ENCODE measurements at regions not wholly inside any gene's neighbourhood (a gene's known extent, or its start where the extent isn't known, plus 50 kb on each side); places are given as distances from the start of the nearest gene placed in this dataset.

DNA sequence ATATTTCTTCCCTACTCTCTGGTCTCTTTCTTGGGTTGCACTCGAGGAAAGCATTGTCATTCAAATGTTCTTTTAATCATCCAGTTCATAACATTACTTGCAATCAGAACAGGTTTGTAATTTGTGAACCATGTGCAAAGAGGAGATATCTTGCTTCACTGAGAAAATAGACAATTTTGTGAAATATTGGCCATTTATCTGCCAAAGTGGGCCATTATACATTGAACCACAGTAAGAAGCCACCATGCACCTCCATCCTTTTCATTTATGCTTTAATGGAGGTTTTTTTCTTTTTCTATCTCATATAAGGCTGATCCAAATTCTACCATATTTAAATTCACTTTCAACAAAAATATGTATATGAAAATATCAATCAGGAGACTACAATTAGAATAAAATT, 335.3 kb upstream of the AADAT start:
- H3K4me1 Mint-ChIP-seq: peaks cover 20% of the 10 kb centered on the region

GRCh38 chr4:170423137-170423536, 333.4 kb upstream of the AADAT start:
- peaks cover 6% of the 10 kb centered on the region for H3K9me3 Mint-ChIP-seq
- H3K36me3 Mint-ChIP-seq: no peaks in the 10 kb centered on the region
- CTCF ChIA-PET: no interaction called here
- DNase-seq (ENCODE audit: low spot score) (no peak), ATAC-seq (no peak)
- no peak overlapping the region for H3K27ac Mint-ChIP-seq
- H3K27me3 Mint-ChIP-seq (ENCODE audit: low read depth): no peaks in the 10 kb centered on the region
- H3K4me1 Mint-ChIP-seq: peaks cover 7% of the 10 kb centered on the region
- H3K4me3 Mint-ChIP-seq: no peak overlapping the region
- POLR2A ChIA-PET: no interaction called here
- no peak for TF ChIP-seq ZNF121 (CRISPR knock-in tag; IDR thresholded peaks at IDR 0.05)
- TF ChIP-seq USF2 (CRISPR knock-in tag; IDR thresholded peaks at IDR 0.05): no peak
- TF ChIP-seq ZNF423 (CRISPR knock-in tag; IDR thresholded peaks at IDR 0.05): no peak
- no peak for TF ChIP-seq GRHL2 (CRISPR knock-in tag; IDR thresholded peaks at IDR 0.05; ENCODE audit: insufficient replicate concordance, severe bottlenecking)
- no peak for TF ChIP-seq ZBTB21 (CRISPR knock-in tag; IDR thresholded peaks at IDR 0.05; ENCODE audit: borderline replicate concordance)
- TF ChIP-seq ETV6 (CRISPR knock-in tag; IDR thresholded peaks at IDR 0.05): no peak
- TF ChIP-seq MAX (CRISPR knock-in tag; IDR thresholded peaks at IDR 0.05): no peak
- no peak for TF ChIP-seq ZNF219 (CRISPR knock-in tag; IDR thresholded peaks at IDR 0.05; ENCODE audit: borderline replicate concordance)
- TF ChIP-seq CTCF (IDR thresholded peaks at IDR 0.05): no peak
- TF ChIP-seq, protein P1, sequence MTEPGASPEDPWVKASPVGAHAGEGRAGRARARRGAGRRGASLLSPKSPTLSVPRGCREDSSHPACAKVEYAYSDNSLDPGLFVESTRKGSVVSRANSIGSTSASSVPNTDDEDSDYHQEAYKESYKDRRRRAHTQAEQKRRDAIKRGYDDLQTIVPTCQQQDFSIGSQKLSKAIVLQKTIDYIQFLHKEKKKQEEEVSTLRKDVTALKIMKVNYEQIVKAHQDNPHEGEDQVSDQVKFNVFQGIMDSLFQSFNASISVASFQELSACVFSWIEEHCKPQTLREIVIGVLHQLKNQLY (CRISPR knock-in tag; IDR thresholded peaks at IDR 0.05): no peak
- no peak for TF ChIP-seq ZNF263 (CRISPR knock-in tag; IDR thresholded peaks at IDR 0.05; ENCODE audit: low read depth)
- TF ChIP-seq NR3C1 (CRISPR knock-in tag; conservative IDR thresholded peaks at IDR 0.05; ENCODE audit: low read depth): no peak
- TF ChIP-seq ERG (CRISPR knock-in tag; IDR thresholded peaks at IDR 0.05): no peak
- TF ChIP-seq, protein P2, sequence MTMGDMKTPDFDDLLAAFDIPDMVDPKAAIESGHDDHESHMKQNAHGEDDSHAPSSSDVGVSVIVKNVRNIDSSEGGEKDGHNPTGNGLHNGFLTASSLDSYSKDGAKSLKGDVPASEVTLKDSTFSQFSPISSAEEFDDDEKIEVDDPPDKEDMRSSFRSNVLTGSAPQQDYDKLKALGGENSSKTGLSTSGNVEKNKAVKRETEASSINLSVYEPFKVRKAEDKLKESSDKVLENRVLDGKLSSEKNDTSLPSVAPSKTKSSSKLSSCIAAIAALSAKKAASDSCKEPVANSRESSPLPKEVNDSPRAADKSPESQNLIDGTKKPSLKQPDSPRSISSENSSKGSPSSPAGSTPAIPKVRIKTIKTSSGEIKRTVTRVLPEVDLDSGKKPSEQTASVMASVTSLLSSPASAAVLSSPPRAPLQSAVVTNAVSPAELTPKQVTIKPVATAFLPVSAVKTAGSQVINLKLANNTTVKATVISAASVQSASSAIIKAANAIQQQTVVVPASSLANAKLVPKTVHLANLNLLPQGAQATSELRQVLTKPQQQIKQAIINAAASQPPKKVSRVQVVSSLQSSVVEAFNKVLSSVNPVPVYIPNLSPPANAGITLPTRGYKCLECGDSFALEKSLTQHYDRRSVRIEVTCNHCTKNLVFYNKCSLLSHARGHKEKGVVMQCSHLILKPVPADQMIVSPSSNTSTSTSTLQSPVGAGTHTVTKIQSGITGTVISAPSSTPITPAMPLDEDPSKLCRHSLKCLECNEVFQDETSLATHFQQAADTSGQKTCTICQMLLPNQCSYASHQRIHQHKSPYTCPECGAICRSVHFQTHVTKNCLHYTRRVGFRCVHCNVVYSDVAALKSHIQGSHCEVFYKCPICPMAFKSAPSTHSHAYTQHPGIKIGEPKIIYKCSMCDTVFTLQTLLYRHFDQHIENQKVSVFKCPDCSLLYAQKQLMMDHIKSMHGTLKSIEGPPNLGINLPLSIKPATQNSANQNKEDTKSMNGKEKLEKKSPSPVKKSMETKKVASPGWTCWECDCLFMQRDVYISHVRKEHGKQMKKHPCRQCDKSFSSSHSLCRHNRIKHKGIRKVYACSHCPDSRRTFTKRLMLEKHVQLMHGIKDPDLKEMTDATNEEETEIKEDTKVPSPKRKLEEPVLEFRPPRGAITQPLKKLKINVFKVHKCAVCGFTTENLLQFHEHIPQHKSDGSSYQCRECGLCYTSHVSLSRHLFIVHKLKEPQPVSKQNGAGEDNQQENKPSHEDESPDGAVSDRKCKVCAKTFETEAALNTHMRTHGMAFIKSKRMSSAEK (CRISPR knock-in tag; IDR thresholded peaks at IDR 0.05; ENCODE audit: borderline replicate concordance): no peak
- TF ChIP-seq RORB (CRISPR knock-in tag; IDR thresholded peaks at IDR 0.05): no peak
- TF ChIP-seq ZNF396 (CRISPR knock-in tag; IDR thresholded peaks at IDR 0.05; ENCODE audit: borderline replicate concordance): no peak

More for the DNA sequence above, 335.3 kb upstream of the AADAT start:
- Mint-ChIP-seq H3K9me3 (peaks cover 10% of the 10 kb centered on the region), H3K27ac (no peak overlapping the region), H3K27me3 (ENCODE audit: low read depth) (no peaks in the 10 kb centered on the region), H3K4me3 (no peak overlapping the region), H3K36me3 (no peaks in the 10 kb centered on the region)
- ATAC-seq (no peak), DNase-seq (ENCODE audit: low spot score) (no peak)
- ChIA-PET POLR2A (no interaction called here), CTCF (no interaction called here)
- no peak for TF ChIP-seq TEAD1 (CRISPR knock-in tag; IDR thresholded peaks at IDR 0.05)
- no peak for TF ChIP-seq PRDM15 (CRISPR knock-in tag; IDR thresholded peaks at IDR 0.05)
- TF ChIP-seq TCF7 (CRISPR knock-in tag; IDR thresholded peaks at IDR 0.05; ENCODE audit: low read depth): no peak
- no peak for TF ChIP-seq SMAD3 (CRISPR knock-in tag; IDR thresholded peaks at IDR 0.05; ENCODE audit: borderline replicate concordance)
- TF ChIP-seq MXD4 (CRISPR knock-in tag; IDR thresholded peaks at IDR 0.05; ENCODE audit: borderline replicate concordance): no peak
- no peak for TF ChIP-seq ZNF416 (CRISPR knock-in tag; IDR thresholded peaks at IDR 0.05)
- TF ChIP-seq JUN (CRISPR knock-in tag; IDR thresholded peaks at IDR 0.05): no peak
